ENCODE measurements at regions not wholly inside any gene's neighbourhood (a gene's known extent, or its start where the extent isn't known, plus 50 kb on each side); places are given as distances from the start of the nearest gene placed in this dataset.
"Not testable (repeated sequence)": the region's sequence is repeated elsewhere in the genome, so short reads cannot be mapped to it uniquely, and the experiment has no call there.

- no peak overlapping the region for H3K27ac ChIP-seq
- TF ChIP-seq, protein P1, sequence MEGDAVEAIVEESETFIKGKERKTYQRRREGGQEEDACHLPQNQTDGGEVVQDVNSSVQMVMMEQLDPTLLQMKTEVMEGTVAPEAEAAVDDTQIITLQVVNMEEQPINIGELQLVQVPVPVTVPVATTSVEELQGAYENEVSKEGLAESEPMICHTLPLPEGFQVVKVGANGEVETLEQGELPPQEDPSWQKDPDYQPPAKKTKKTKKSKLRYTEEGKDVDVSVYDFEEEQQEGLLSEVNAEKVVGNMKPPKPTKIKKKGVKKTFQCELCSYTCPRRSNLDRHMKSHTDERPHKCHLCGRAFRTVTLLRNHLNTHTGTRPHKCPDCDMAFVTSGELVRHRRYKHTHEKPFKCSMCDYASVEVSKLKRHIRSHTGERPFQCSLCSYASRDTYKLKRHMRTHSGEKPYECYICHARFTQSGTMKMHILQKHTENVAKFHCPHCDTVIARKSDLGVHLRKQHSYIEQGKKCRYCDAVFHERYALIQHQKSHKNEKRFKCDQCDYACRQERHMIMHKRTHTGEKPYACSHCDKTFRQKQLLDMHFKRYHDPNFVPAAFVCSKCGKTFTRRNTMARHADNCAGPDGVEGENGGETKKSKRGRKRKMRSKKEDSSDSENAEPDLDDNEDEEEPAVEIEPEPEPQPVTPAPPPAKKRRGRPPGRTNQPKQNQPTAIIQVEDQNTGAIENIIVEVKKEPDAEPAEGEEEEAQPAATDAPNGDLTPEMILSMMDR (conservative IDR thresholded peaks at IDR 0.05): no peak
Observed at GRCh38 chr20:6665161-6665560, 102.3 kb upstream of the BMP2 start.

DNA sequence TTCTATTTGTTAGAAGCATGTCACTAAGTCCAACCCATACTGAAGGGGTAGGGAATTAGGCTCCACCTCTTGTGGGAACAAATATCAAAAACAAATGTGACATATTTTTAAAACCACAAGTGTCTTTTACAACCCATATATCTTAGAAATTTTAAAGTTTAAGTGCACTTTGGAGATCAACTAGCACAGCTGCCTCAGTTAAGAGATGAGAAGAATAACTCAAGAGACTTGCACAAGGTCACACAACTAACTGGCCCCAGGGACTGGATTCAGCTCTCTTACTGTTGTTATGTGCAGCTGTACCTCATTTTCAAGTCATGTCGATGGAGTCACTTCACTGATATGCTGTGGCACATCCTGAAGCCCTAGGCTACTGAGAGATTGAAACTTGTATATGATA, 102.9 kb upstream of the BMP2 start:
- TF ChIP-seq, protein P1 (conservative IDR thresholded peaks at IDR 0.05): no peak
- H3K27ac ChIP-seq: no peak overlapping the region

DNA sequence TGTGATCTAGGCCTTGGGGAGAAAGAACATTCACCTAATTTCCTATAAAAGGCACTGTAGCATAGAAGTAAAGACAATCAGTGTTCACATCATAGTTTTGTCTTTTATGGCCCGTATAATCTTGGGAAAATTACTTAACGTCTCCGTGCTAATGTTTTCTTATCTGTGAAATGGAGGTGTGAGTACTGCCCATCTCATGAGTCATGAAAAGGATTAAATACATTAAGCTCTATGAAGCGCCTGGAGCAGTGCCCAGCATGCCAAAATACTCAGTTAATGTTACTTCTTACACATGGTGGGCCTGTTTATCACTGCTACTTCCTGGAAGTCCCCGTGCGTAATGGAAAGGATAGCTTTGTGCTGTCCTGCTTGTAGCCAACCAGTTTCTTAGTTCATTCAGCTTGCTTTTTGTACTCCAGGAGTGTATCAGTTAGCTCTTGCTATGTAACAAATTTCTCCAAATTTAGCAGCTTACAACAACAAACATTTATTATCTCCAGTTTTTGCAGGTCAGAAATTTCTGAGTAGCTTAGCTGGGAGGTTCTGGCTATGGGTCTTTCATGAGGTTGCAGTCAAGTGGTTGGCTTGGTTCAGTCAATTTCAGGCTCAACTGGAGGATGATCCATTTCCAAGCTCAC, 103.6 kb upstream of the BMP2 start:
- TF ChIP-seq, protein P1 (conservative IDR thresholded peaks at IDR 0.05): no peak
- no peak overlapping the region for H3K27ac ChIP-seq

- TF ChIP-seq, protein P1 (conservative IDR thresholded peaks at IDR 0.05): no peak
- H3K27ac ChIP-seq: no peak overlapping the region
Observed at GRCh38 chr20:6663104-6663503, 104.4 kb upstream of the BMP2 start.

DNA sequence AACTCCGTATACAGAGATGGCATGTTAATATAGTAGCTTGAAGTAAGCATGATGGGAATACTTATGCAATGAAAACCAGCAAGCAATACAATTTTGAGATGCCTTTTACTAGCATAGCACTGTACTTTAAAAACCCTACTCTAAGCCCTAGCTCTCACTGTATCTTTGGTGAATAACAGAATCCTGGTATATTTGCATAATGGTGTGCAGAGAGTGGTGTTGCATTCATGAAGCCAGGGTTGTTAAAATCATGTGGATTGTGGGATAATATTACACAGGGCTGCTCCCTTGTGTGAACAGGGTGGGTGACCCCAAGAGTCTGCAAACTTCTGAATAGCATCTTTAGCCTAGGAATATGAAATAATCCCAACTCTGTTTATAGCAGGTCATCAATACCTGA, 105.2 kb upstream of the BMP2 start:
- TF ChIP-seq, protein P1 (conservative IDR thresholded peaks at IDR 0.05): no peak
- H3K27ac ChIP-seq: no peak overlapping the region

DNA sequence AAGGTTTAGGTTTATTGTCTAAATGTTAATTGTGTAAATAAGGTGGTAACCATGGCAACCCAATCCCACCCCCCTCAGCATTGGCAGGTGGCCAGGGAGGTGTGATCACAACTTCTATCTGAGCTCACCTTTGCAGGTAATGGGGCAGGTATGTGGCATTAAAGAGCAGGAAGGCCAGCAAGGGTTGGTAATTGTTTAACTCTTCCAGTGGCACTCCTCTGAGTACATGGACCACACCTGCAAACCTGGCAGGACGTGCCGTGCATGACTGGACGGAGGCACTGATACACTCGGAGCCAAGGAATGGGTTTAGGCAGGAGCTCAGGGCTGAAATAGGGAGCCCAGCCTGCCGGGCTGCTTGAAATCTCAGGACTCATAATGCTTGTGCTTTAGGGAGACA, 107.0 kb upstream of the BMP2 start:
- no peak overlapping the region for H3K27ac ChIP-seq
- TF ChIP-seq, protein P1 (conservative IDR thresholded peaks at IDR 0.05): no peak

DNA sequence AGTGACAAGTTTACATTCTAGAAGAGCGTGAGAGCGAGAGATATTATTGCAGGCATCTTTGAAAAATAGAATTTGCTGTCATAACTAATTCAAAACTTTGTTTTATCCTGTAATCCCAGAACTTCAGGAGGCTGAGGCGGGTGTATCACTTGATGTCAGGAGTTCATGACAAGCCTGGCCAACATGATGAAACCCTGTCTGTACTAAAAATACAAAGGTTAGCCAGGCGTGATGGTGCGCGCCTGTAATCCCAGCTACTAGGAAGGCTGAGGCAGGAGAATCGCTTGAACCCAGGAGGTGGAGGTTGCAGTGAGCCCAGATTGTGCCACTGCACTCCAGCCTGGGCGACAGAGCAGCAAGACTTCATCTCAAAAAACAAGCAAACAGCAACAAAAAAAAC, 108.6 kb upstream of the BMP2 start:
- not testable (repeated sequence) for H3K27ac ChIP-seq

- TF ChIP-seq, protein P1 (conservative IDR thresholded peaks at IDR 0.05): no peak
- no peak overlapping the region for H3K27ac ChIP-seq
Observed at GRCh38 chr20:6657904-6658303, 109.6 kb upstream of the BMP2 start.
